C4-2B (cell line): ENCODE measurements at regions not wholly inside any gene's neighbourhood (a gene's known extent, or its start where the extent isn't known, plus 50 kb on each side); places are given as distances from the start of the nearest gene placed in this dataset.
A peak's percentile ranks its signal among the peaks of the same experiment; 100 is the strongest.

ENCODE experiments used
- H3K27ac ChIP-seq: fragments of 450-650 bp; 2 replicates; pipeline ENCODE4 v1.5.1; 2017
- ZFX ChIP-seq: fragments of 450-650 bp; IDR thresholded peaks from 2 replicates; pipeline ENCODE4 v1.6.1; 2017
- TF ChIP-seq, protein P1 (sequence below): fragments of 450-650 bp; conservative IDR thresholded peaks from 2 replicates; pipeline ENCODE4 v1.5.1; 2017; ENCODE audit warnings: mild to moderate bottlenecking

DNA sequence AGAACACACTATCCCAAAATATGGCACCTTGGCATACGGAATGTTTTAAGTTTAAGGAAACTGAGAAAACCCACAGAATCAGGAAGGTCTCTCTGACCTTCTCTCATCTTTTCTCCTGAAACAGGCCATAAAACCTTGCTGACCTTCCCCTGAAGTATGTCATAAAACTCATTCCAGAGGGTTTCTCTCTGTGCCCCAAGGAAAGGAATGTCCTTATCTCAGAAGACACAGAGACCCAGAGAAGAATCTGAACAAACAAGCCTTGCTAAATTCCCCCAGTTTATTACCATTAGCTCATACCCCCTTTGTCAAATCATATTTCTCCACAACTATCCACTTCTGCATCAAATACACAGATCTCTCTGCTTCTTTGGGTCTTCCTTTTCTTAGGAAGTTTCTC lies 603.1 kb downstream of the MCTP2 start:
- H3K27ac ChIP-seq, result no peak overlapping the region
- TF ChIP-seq, protein P1, sequence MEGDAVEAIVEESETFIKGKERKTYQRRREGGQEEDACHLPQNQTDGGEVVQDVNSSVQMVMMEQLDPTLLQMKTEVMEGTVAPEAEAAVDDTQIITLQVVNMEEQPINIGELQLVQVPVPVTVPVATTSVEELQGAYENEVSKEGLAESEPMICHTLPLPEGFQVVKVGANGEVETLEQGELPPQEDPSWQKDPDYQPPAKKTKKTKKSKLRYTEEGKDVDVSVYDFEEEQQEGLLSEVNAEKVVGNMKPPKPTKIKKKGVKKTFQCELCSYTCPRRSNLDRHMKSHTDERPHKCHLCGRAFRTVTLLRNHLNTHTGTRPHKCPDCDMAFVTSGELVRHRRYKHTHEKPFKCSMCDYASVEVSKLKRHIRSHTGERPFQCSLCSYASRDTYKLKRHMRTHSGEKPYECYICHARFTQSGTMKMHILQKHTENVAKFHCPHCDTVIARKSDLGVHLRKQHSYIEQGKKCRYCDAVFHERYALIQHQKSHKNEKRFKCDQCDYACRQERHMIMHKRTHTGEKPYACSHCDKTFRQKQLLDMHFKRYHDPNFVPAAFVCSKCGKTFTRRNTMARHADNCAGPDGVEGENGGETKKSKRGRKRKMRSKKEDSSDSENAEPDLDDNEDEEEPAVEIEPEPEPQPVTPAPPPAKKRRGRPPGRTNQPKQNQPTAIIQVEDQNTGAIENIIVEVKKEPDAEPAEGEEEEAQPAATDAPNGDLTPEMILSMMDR, result no peak
- no peak for TF ChIP-seq ZFX

DNA sequence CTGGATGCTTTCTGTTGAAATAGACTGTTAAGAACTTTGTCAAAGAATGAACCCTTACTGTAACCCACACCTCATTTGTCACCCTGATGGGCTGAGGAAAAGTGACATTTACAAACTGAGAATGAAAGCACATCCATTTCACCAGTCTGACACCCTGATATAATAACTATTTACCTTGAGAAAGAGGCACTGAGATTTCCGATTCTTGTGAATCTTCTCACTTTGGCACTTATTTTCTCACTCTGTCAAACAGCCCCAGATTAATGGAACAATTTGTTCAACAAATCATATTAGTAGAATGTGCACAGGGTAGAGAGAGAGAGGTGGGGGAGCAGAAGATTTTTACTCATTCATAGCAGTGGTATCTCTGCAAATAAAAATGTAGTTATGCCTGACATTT lies 606.9 kb downstream of the MCTP2 start:
- H3K27ac ChIP-seq, result no peak overlapping the region
- no peak for TF ChIP-seq ZFX
- TF ChIP-seq, protein P1, result no peak

DNA sequence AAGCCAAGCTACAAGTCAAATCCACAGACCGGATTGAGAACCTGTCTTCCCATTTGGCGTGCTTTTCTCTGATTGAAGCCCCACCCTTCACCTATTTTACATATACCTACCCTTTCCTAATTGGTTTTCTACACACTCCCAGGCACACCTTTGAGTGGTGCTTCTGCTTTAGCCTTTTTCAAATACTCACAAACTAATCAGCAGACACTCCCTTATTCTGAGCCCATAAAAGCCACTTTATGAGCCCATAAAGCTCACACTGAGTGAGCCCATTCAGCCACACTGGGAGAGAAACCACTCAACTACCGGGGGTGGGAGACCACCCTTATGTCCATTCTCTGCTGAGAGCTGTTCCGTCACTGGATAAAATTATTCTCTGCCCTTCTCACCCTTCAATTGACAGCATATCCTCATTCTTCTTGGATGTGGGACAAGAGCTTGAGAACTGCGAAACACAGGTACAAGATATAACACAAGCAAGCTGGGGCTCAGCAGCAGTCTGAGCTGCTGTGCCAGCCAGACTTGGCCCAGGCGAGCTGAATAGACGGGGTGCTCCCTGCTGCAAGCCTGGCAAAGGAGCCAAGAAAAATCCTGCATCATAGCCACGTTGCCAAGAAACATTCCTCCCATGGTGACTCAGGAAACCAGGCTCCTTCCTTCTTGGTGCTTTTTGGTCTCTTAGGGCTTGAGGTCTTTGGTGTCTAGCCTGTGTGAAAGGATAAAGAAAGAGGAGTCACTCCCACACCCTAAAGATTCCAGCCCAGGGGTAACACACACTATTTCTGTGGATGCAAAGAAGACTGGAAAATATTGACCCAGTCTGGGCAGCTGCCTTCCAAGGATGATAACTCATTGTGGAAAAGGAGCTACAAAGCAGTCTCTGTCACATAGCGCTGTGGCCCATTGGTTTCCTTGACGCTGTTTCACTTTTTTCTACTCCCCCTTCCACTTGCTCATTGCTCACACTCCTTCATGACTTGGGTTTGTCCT lies 609.7 kb downstream of the MCTP2 start:
- TF ChIP-seq, protein P1, result no peak
- no peak for TF ChIP-seq ZFX
- no peak overlapping the region for H3K27ac ChIP-seq

DNA sequence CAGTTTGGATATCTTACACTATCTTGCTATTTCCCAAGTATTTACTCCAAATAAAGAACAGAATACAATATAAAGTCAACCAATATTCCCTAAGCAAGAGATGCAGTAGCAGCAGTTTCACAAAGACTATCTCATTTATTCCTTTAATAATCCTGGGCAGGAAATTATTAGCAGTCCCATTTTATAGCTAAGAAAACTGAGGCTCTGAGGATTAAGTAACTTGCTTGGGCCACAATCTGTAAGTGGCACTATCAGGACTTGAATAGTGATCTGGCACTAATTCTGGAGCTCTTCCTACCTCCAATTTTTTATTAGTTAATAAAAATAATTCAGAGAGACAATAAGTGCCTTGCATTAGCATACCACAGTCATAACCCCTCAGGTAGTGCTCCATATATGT lies 611.7 kb downstream of the MCTP2 start:
- no peak for TF ChIP-seq ZFX
- TF ChIP-seq, protein P1, result no peak
- no peak overlapping the region for H3K27ac ChIP-seq

DNA sequence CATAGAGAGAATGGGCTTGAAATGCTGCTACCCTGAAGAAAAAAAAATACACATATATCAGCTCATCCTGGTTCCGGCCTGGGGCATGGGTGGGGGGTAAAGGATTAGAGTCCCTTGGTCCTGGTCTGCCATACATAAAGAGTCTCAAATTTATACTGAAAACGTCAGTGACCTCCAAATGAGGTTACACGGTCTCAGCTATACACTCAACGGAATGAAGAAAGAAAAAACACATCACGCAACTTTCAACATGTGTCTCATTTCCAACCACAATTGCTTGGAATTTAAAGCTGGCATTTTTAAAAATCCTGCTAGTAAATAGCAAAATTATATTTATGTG lies 612.8 kb downstream of the MCTP2 start:
- no peak overlapping the region for H3K27ac ChIP-seq
- TF ChIP-seq ZFX, result no peak
- TF ChIP-seq, protein P1, result no peak

DNA sequence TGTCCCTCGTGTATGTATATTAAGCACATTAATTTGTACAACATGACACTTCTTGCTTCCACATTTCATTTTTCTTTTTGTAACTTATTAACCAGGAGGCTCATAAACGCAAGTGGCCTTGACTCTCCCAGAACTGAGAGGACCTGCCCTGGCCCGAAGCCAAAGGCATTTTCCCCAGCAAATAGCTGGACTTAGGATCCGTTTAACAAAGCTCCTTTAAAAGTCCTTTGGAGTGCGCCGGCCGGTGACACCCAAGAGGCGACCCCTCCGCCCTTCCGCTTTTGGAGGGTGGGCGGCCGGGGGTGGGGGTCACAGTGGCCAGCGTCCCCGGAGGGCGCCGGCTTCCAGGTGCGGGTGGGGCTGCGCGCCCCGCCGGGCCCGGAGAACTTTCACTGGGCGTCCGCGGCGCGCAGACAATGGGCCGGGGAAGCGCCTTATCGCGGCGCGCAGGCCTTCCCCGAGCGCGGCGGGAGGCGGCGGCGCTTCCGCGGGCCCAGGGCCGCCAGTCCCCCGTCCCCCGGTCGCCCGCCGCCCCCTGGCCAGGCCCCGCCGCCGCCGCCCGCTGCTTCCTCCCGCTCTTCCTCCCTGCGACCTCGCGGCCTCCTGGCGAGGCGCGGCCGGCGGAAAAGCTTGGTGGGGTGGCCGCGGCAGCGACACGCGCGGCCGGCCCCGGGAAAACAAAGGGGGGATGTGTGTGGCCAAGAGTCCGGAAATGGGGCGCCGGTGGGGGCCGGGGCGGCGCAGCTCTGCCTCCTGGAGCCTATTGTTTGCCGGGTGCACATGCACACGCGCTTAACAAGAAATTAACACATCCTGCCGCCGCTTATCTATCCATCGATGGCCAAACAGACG lies 613.4 kb downstream of the MCTP2 start:
- TF ChIP-seq, protein P1, result no peak; the same call in 1 of the 2 replicates
- peak; percentile 38; the same call in 1 of the 2 replicates for TF ChIP-seq ZFX
- no peak overlapping the region for H3K27ac ChIP-seq

DNA sequence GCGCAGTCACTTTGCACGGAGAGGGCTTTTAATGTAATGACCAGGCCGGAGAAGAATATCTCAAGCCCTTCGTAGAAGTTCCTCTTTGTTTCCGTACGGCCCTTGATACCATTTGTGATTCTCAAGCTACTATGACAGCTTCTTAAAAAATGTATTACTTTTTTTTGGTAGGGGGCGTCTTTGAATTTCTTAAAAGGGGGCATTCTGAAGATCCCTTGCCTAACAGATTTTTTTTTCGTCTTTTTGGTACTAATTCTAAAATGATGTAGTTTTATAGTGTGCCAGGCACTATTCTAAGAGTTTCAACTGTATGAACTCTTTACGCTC lies 614.0 kb downstream of the MCTP2 start:
- H3K27ac ChIP-seq, result no peak overlapping the region
- TF ChIP-seq ZFX, result no peak
- TF ChIP-seq, protein P1, result no peak
